Mesendoderm (in vitro differentiated cells): ENCODE measurements at regions not wholly inside any gene's neighbourhood (a gene's known extent, or its start where the extent isn't known, plus 50 kb on each side); places are given as distances from the start of the nearest gene placed in this dataset.

Source experiments
- DNase-seq: peaks from one replicate; pipeline ENCODE4 v3.0.0; 2013
- H2AK5ac ChIP-seq: 2 replicates; pipeline ENCODE4 v1.6.1; 2013; ENCODE audit warnings: low read length, inconsistent platforms
- H2BK120ac ChIP-seq: 2 replicates; pipeline ENCODE4 v1.6.1; 2013; ENCODE audit warnings: low read depth, mild to moderate bottlenecking, low read length, moderate library complexity, mixed read lengths
- H2BK15ac ChIP-seq: replicated peaks from 2 replicates; pipeline ENCODE4 v1.6.1; 2013; ENCODE audit warnings: low read depth, mild to moderate bottlenecking, moderate library complexity
- H2BK5ac ChIP-seq: 2 replicates; pipeline ENCODE4 v1.6.1; 2013; ENCODE audit warnings: low read length, inconsistent platforms
- H3K18ac ChIP-seq: 2 replicates; pipeline ENCODE4 v1.6.1; 2013; ENCODE audit warnings: mild to moderate bottlenecking, low read length, mixed read lengths
- H3K23ac ChIP-seq: one replicate; pipeline ENCODE4 v1.6.1; 2013; ENCODE audit warnings: low read length
- H3K27ac ChIP-seq: 2 replicates; pipeline ENCODE4 v1.5.1; 2013; ENCODE audit warnings: low read depth, mild to moderate bottlenecking, inconsistent platforms, low read length, moderate library complexity
- H3K27me3 ChIP-seq: 2 replicates; pipeline ENCODE4 v1.6.1; 2013; ENCODE audit warnings: low read length, control low read depth, mild to moderate bottlenecking, inconsistent platforms; ENCODE audit not compliant: insufficient read depth, poor library complexity
- H3K36me3 ChIP-seq: 2 replicates; pipeline ENCODE4 v1.6.1; 2013; ENCODE audit warnings: low read length, inconsistent platforms; ENCODE audit not compliant: control insufficient read depth, insufficient read depth
- H3K4ac ChIP-seq: one replicate; pipeline ENCODE4 v1.6.1; 2013; ENCODE audit warnings: low read depth, mild to moderate bottlenecking, low read length, moderate library complexity
- H3K4me1 ChIP-seq: 2 replicates; pipeline ENCODE4 v1.6.1; 2013; ENCODE audit warnings: low read depth, low read length, inconsistent platforms; ENCODE audit not compliant: control insufficient read depth
- H3K4me2 ChIP-seq: 2 replicates; pipeline ENCODE4 v1.6.1; 2013; ENCODE audit warnings: low read length
- H3K4me3 ChIP-seq: 2 replicates; pipeline ENCODE4 v1.5.1; 2013; ENCODE audit warnings: mild to moderate bottlenecking, low read length
- H3K56ac ChIP-seq: one replicate; pipeline ENCODE4 v1.6.1; 2013; ENCODE audit warnings: low read length
- H3K79me1 ChIP-seq: 2 replicates; pipeline ENCODE4 v1.6.1; 2013; ENCODE audit warnings: low read length, inconsistent platforms
- H3K79me2 ChIP-seq: 2 replicates; pipeline ENCODE4 v1.6.1; 2013; ENCODE audit warnings: mild to moderate bottlenecking, low read length; ENCODE audit not compliant: control insufficient read depth, insufficient read depth
- H3K9ac ChIP-seq: 2 replicates; pipeline ENCODE4 v1.6.1; 2013; ENCODE audit warnings: low read length, inconsistent platforms
- H4K5ac ChIP-seq: one replicate; pipeline ENCODE4 v1.6.1; 2013; ENCODE audit warnings: low read length
- H4K8ac ChIP-seq: one replicate; pipeline ENCODE4 v1.6.1; 2013; ENCODE audit warnings: low read depth, mild to moderate bottlenecking, control low read depth, low read length, moderate library complexity
- WGBS: extraction: QIAGEN DNeasy Blood & Tissue Kit; methylation state at CpG from one replicate; pipeline ENCODE4 v1.1.7; 2013; ENCODE audit warnings: low lambda C conversion rate, missing lambda C conversion rate; ENCODE audit not compliant: insufficient coverage; ENCODE audit errors: extremely low coverage; 5-methylcytosine and 5-hydroxymethylcytosine counted together

DNA sequence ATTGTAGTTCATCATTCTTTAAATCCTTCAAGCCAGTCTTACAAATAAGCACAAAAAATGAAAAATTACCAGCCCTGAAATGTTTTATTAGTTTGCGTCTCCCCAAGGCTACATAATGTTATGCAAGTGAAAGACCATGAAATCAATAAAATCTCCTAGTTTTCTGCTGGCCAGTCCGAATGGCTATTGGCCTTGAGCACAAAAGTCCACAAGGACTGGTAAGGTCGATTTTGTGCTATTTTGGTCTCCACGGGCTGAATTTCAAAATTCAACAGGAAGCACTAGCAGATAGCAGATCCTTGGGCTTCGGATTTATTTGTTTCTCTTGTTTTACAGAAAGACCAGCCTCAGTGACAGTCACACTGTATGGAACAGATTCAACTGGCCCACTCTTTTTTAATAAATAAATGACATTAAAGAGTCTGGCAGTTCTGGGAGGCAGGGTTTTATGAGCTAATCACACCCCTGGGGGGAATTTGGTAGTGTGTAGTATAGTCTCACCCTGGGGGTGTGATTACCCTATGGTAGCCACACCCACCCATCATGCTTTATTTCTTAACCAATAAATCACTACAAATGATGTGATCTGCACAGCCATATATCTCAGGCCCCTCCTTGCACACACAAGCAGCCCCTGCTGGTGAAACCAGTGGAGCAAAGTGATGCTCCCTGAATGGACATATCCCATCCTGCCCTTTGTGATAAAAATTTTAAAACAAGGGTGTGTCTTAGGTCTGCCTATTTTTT lies 51.1 kb upstream of the TMEM33 start:
- no peak overlapping the region for H3K23ac ChIP-seq
- H3K4me2 ChIP-seq, result no peak overlapping the region
- H2AK5ac ChIP-seq, result no peak overlapping the region
- H2BK15ac ChIP-seq, result no peak overlapping the region
- no peaks in the 10 kb centered on the region for H3K79me1 ChIP-seq
- H3K79me2 ChIP-seq, result no peaks in the 10 kb centered on the region
- H3K27ac ChIP-seq, result no peak overlapping the region
- no peak overlapping the region for H3K4me3 ChIP-seq
- no peak overlapping the region for H4K5ac ChIP-seq
- no peak for DNase-seq
- no peak overlapping the region for H2BK120ac ChIP-seq
- H3K9ac ChIP-seq, result no peak overlapping the region
- no peak overlapping the region for H3K56ac ChIP-seq
- H3K27me3 ChIP-seq, result peaks cover 47% of the 10 kb centered on the region
- no CpG with 5 or more reads among the region's 5 CpGs for WGBS
- no peak overlapping the region for H3K4ac ChIP-seq
- no peaks in the 10 kb centered on the region for H3K36me3 ChIP-seq
- H3K4me1 ChIP-seq, result no peaks in the 10 kb centered on the region
- H3K18ac ChIP-seq, result no peak overlapping the region
- H4K8ac ChIP-seq, result no peak overlapping the region
- H2BK5ac ChIP-seq, result no peak overlapping the region

GRCh38 chr4:41882625-41883347 lies 52.4 kb upstream of the TMEM33 start:
- Histone ChIP-seq H3K79me2 (no peaks in the 10 kb centered on the region), H3K4me3 (no peak overlapping the region), H3K4me2 (no peak overlapping the region), H3K4me1 (no peaks in the 10 kb centered on the region), H2BK120ac (no peak overlapping the region), H2BK5ac (no peak overlapping the region), H2BK15ac (no peak overlapping the region), H2AK5ac (no peak overlapping the region), H3K9ac (no peak overlapping the region), H3K79me1 (no peaks in the 10 kb centered on the region), H3K36me3 (no peaks in the 10 kb centered on the region), H3K27ac (no peak overlapping the region), H3K56ac (no peak overlapping the region), H3K23ac (no peak overlapping the region), H3K18ac (no peak overlapping the region), H4K5ac (no peak overlapping the region), H3K4ac (no peak overlapping the region), H4K8ac (no peak overlapping the region), H3K27me3 (peaks cover 61% of the 10 kb centered on the region)
- no CpG with 5 or more reads among the region's 34 CpGs for WGBS
- peak; percentile 35 for DNase-seq

- no peak overlapping the region for H3K4me3 ChIP-seq
- H3K9ac ChIP-seq, result no peak overlapping the region
- no peaks in the 10 kb centered on the region for H3K79me1 ChIP-seq
- H3K23ac ChIP-seq, result no peak overlapping the region
- H2AK5ac ChIP-seq, result no peak overlapping the region
- no peak overlapping the region for H3K4ac ChIP-seq
- H3K4me1 ChIP-seq, result no peaks in the 10 kb centered on the region
- no peak overlapping the region for H2BK120ac ChIP-seq
- no peak overlapping the region for H4K8ac ChIP-seq
- no peak overlapping the region for H3K56ac ChIP-seq
- no peak overlapping the region for H3K18ac ChIP-seq
- H3K36me3 ChIP-seq, result no peaks in the 10 kb centered on the region
- H2BK5ac ChIP-seq, result no peak overlapping the region
- WGBS, result no CpG with 5 or more reads among the region's 53 CpGs
- no peak overlapping the region for H2BK15ac ChIP-seq
- peak; percentile 14 for DNase-seq
- H3K27me3 ChIP-seq, result peaks cover 68% of the 10 kb centered on the region
- H4K5ac ChIP-seq, result no peak overlapping the region
- peak overlapping the region; percentile 21 for H3K4me2 ChIP-seq
- no peak overlapping the region for H3K27ac ChIP-seq
- H3K79me2 ChIP-seq, result no peaks in the 10 kb centered on the region
These were observed 53.1 kb upstream of the TMEM33 start for GRCh38 chr4:41881981-41882624.

- Histone ChIP-seq H2AK5ac (no peak overlapping the region), H3K23ac (no peak overlapping the region), H2BK15ac (no peak overlapping the region), H3K79me1 (no peaks in the 10 kb centered on the region), H3K4me2 (no peak overlapping the region), H3K79me2 (no peaks in the 10 kb centered on the region), H3K27ac (no peak overlapping the region), H2BK120ac (no peak overlapping the region), H3K9ac (no peak overlapping the region), H2BK5ac (no peak overlapping the region), H3K4ac (no peak overlapping the region), H3K4me1 (no peaks in the 10 kb centered on the region), H4K8ac (no peak overlapping the region), H3K18ac (no peak overlapping the region), H3K56ac (no peak overlapping the region), H3K27me3 (peaks cover 70% of the 10 kb centered on the region), H4K5ac (no peak overlapping the region), H3K36me3 (no peaks in the 10 kb centered on the region), H3K4me3 (no peak overlapping the region)
- no CpG with 5 or more reads among the region's 79 CpGs for WGBS
- DNase-seq, result peak; percentile 49
These were observed 54.1 kb upstream of the TMEM33 start for GRCh38 chr4:41880840-41881831.

DNA sequence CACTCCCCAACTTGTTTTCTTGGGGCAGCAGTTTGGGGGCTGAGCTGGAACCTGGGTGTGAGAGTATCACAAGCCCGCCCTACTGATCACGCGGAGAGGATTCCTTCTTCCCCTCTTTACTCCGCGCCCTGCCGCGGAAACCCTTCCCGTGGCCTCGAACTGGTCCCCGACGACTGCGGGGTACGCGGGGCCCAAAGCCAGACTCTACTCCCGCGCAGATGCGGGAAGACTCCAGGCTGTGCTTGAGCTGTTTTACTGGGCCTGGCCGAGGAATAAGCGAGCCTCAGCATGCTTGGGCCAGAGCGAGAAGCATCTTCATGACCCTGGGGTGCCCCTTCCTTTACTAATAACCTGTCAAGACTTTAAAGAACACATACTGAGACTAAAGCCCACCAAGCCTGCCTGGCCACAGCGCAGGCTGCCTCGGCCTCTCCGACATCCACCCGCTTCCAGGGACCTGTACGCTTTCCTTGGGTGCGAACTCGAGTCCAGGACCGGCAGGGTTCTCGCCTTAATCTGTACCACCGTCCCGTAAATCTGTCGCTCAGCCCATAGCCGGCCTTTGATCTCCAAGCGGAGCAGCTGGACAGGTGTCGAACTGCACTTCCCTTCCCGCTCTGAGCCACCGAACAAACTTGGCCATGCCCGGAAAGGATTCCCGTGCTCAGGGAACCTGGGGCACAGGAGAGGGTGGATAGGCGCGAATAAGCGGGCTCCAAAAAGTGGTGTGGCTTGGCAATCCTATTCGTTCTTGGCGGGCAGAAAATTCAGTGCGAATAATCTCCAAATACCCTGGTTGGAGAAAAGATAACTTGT lies 55.0 kb upstream of the TMEM33 start:
- Histone ChIP-seq H4K5ac (no peak overlapping the region), H3K18ac (no peak overlapping the region), H3K56ac (no peak overlapping the region), H3K23ac (no peak overlapping the region), H3K4ac (no peak overlapping the region), H3K27ac (no peak overlapping the region), H2AK5ac (no peak overlapping the region), H3K4me3 (no peak overlapping the region), H2BK120ac (no peak overlapping the region), H3K4me2 (no peak overlapping the region), H2BK5ac (no peak overlapping the region), H2BK15ac (no peak overlapping the region), H3K79me1 (no peaks in the 10 kb centered on the region), H3K27me3 (peaks cover 75% of the 10 kb centered on the region), H3K36me3 (no peaks in the 10 kb centered on the region), H3K9ac (no peak overlapping the region), H4K8ac (no peak overlapping the region), H3K4me1 (no peaks in the 10 kb centered on the region), H3K79me2 (no peaks in the 10 kb centered on the region)
- no CpG with 5 or more reads among the region's 45 CpGs for WGBS
- peak; percentile 75 for DNase-seq
